Effector CD8-positive, alpha-beta T cell (primary cell): ENCODE measurements at regions not wholly inside any gene's neighbourhood (a gene's known extent, or its start where the extent isn't known, plus 50 kb on each side); places are given as distances from the start of the nearest gene placed in this dataset.

Experiments
- DNase-seq: peaks from one replicate; lab custom pipeline; 2025; lab: John Stamatoyannopoulos, UW

- no peak for DNase-seq
These were observed 50.2 kb upstream of the SNX9 start for GRCh38 chr6:157772820-157773219.
